A549 (cell line): ENCODE measurements at regions not wholly inside any gene's neighbourhood (a gene's known extent, or its start where the extent isn't known, plus 50 kb on each side); places are given as distances from the start of the nearest gene placed in this dataset.

ENCODE experiments used
- CBX2 ChIP-seq: fragments of 200-600 bp; sonication (generic); IDR thresholded peaks from 2 replicates; pipeline ENCODE4 v1.6.1; 2016; ENCODE audit warnings: low read depth, mild to moderate bottlenecking, borderline replicate concordance
- HOXB5 ChIP-seq: fragments of 250-450 bp; sonication (Bioruptor Pico); IDR thresholded peaks from 2 replicates; pipeline ENCODE4 v1.5.0; 2020; ENCODE audit warnings: mild to moderate bottlenecking, moderate library complexity
- POLR2A ChIP-seq: IDR thresholded peaks from 2 replicates; pipeline ENCODE4 v1.6.1; 2012; ENCODE audit warnings: mild to moderate bottlenecking, low read length
- RNF2 ChIP-seq: fragments of 200-600 bp; sonication (generic); IDR thresholded peaks from 2 replicates; pipeline ENCODE4 v1.6.1; 2016; ENCODE audit warnings: low read depth, mild to moderate bottlenecking, antibody characterized with exemption, moderate library complexity, borderline replicate concordance
- SMC3 ChIP-seq: fragments of >200 bp; sonication (Bioruptor Twin); formaldehyde crosslinking; IDR thresholded peaks from 3 replicates; pipeline ENCODE4 v1.6.1; 2018; ENCODE audit warnings: inconsistent platforms
- TF ChIP-seq, protein P1 (sequence below): fragments of >200 bp; sonication (Bioruptor Twin); formaldehyde crosslinking; IDR thresholded peaks from 3 replicates; pipeline ENCODE4 v1.5.1; 2016

DNA sequence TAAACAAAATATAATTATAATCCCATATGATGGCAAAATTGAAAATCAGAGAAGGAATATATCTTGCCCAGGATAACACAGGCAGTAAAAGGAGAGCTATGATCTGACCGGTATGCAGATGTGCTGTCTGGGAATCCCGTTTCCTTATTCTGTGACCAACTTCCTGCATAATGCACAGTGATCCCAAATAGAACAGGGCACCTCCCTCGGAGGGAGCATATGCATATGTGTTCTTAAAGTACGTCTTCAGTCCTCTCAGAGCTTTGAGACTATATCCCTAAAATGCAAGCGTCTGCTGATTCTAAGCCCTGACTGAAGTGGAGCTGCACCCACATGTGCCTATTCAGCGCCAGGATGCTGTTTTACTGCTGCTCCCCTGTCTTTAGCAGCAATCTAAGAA lies 366.1 kb upstream of the PTBP2 start:
- TF ChIP-seq HOXB5 (CRISPR knock-in tag) (no peak), POLR2A (no peak), SMC3 (no peak), RNF2 (no peak), CBX2 (no peak)
- TF ChIP-seq, protein P1, sequence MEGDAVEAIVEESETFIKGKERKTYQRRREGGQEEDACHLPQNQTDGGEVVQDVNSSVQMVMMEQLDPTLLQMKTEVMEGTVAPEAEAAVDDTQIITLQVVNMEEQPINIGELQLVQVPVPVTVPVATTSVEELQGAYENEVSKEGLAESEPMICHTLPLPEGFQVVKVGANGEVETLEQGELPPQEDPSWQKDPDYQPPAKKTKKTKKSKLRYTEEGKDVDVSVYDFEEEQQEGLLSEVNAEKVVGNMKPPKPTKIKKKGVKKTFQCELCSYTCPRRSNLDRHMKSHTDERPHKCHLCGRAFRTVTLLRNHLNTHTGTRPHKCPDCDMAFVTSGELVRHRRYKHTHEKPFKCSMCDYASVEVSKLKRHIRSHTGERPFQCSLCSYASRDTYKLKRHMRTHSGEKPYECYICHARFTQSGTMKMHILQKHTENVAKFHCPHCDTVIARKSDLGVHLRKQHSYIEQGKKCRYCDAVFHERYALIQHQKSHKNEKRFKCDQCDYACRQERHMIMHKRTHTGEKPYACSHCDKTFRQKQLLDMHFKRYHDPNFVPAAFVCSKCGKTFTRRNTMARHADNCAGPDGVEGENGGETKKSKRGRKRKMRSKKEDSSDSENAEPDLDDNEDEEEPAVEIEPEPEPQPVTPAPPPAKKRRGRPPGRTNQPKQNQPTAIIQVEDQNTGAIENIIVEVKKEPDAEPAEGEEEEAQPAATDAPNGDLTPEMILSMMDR: no peak
